ENCODE measurements at regions not wholly inside any gene's neighbourhood (a gene's known extent, or its start where the extent isn't known, plus 50 kb on each side); places are given as distances from the start of the nearest gene placed in this dataset.

GRCh38 chr3:150269526-150269925 is 138.6 kb upstream of the TSC22D2 start:
- H3K27ac ChIP-seq: no peak overlapping the region
- H3K4me2 ChIP-seq: peak overlapping the region; percentile 63; the same call in 2 of the 3 replicates
- ChIA-PET CTCF (interaction anchor here (0.7 to 1.0 kb wide), 3 partner anchors 18 to 256 kb away, joined by 3 to 5 read pairs (median 4); no protein-coding TSS in a partner anchor), POLR2A (no interaction called here)
- DNase-seq (ENCODE audit: low read depth in 1 of 2, low spot score in 1 of 2) (no peak), ATAC-seq (no peak), FAIRE-seq (no peak)
- H3K9me3 ChIP-seq: no peaks in the 10 kb centered on the region
- WGBS (ENCODE audit: missing lambda C conversion rate): 82% methylated on average over 3 of the region's 3 CpGs
- H3K4me3 ChIP-seq: no peak overlapping the region
- peaks cover 15% of the 10 kb centered on the region for H3K4me1 ChIP-seq
- no peak for TF ChIP-seq POLR2A (IDR thresholded peaks at IDR 0.05; ENCODE audit: low read length)
- TF ChIP-seq MAFK (IDR thresholded peaks at IDR 0.05; ENCODE audit: partially characterized antibody): no peak
- no peak for TF ChIP-seq TFCP2L1 (CRISPR knock-in tag; IDR thresholded peaks at IDR 0.05)
- TF ChIP-seq NR3C1 (IDR thresholded peaks at IDR 0.05): no peak
- TF ChIP-seq SMC3 (IDR thresholded peaks at IDR 0.05): no peak
- TF ChIP-seq NPAS2 (CRISPR knock-in tag; IDR thresholded peaks at IDR 0.05; ENCODE audit: borderline replicate concordance): no peak
- no peak for TF ChIP-seq HES2 (IDR thresholded peaks at IDR 0.05)
- no peak for TF ChIP-seq MYC (IDR thresholded peaks at IDR 0.05; ENCODE audit: borderline replicate concordance, low read length)
- no peak for TF ChIP-seq EHMT2 (IDR thresholded peaks at IDR 0.05; ENCODE audit: low read depth)
- no peak for TF ChIP-seq JUNB (IDR thresholded peaks at IDR 0.05)

- Histone ChIP-seq H3K27ac (peak overlapping the region in 1 of 2 experiments; percentile 11; a peak in 1 of 6 replicates), H3K9me3 (no peaks in the 10 kb centered on the region), H3K4me3 (no peak overlapping the region), H3K4me2 (peak overlapping the region; percentile 63), H3K4me1 (peaks cover 15% of the 10 kb centered on the region)
- DNase-seq (ENCODE audit: low read depth in 1 of 2, low spot score in 1 of 2) (peak; percentile 8 to 48), ATAC-seq (peak; percentile 77 to 87; a peak in 5 of 6 replicates), FAIRE-seq (peak; percentile 7)
- 58% methylated on average over 6 of the region's 6 CpGs for WGBS (ENCODE audit: missing lambda C conversion rate)
- ChIA-PET POLR2A (interaction anchor here (0.6 kb wide), 1 partner anchor 15 kb away, joined by 3 read pairs; no protein-coding TSS in a partner anchor), CTCF (interaction anchor here (0.7 to 2.6 kb wide), 4 partner anchors 19 to 389 kb away, joined by 3 to 18 read pairs (median 4); no protein-coding TSS in a partner anchor)
- no peak for TF ChIP-seq KDM1A (IDR thresholded peaks at IDR 0.05; ENCODE audit: low read depth)
- no peak for TF ChIP-seq EP300 (IDR thresholded peaks at IDR 0.05)
- TF ChIP-seq ESRRA (IDR thresholded peaks at IDR 0.05; ENCODE audit: borderline replicate concordance, low read length): no peak
- no peak for TF ChIP-seq RAD21 (conservative IDR thresholded peaks at IDR 0.05 in 1 of 2, IDR thresholded peaks at IDR 0.05 in 1 of 2)
- no peak for TF ChIP-seq FOSB (CRISPR knock-in tag; IDR thresholded peaks at IDR 0.05)
- TF ChIP-seq NFE2L2 (conservative IDR thresholded peaks at IDR 0.05; ENCODE audit: low read length): no peak
Observed at GRCh38 chr3:150268426-150269391, 139.4 kb upstream of the TSC22D2 start.

GRCh38 chr3:150267288-150267687 is 140.8 kb upstream of the TSC22D2 start:
- Histone ChIP-seq H3K27ac (no peak overlapping the region), H3K9me3 (no peaks in the 10 kb centered on the region), H3K4me2 (no peak overlapping the region), H3K4me1 (peaks cover 15% of the 10 kb centered on the region), H3K4me3 (no peak overlapping the region)
- no peak for TF ChIP-seq KDM5A (IDR thresholded peaks at IDR 0.05)
- no peak for TF ChIP-seq JUNB (IDR thresholded peaks at IDR 0.05)
- TF ChIP-seq HOXB13 (CRISPR knock-in tag; IDR thresholded peaks at IDR 0.05; ENCODE audit: low read depth): no peak
- TF ChIP-seq KDM1A (IDR thresholded peaks at IDR 0.05; ENCODE audit: low read depth): no peak
- TF ChIP-seq NPAS2 (CRISPR knock-in tag; IDR thresholded peaks at IDR 0.05; ENCODE audit: borderline replicate concordance): no peak
- TF ChIP-seq MYC (IDR thresholded peaks at IDR 0.05; ENCODE audit: borderline replicate concordance, low read length): no peak
- TF ChIP-seq CHD4 (IDR thresholded peaks at IDR 0.05; ENCODE audit: borderline replicate concordance): no peak
- POLR2A ChIA-PET: no interaction called here
- 68% methylated on average over 2 of the region's 2 CpGs for WGBS (ENCODE audit: missing lambda C conversion rate)
- CTCF ChIA-PET: interaction anchor here (1.0 to 2.6 kb wide), 3 partner anchors 28 to 387 kb away, joined by 3 to 18 read pairs (median 4); no protein-coding TSS in a partner anchor
- FAIRE-seq: no peak
- no peak for DNase-seq (ENCODE audit: low read depth in 1 of 2, low spot score in 1 of 2)
- ATAC-seq: no peak

- Histone ChIP-seq H3K4me1 (peaks cover 15% of the 10 kb centered on the region), H3K9me3 (no peaks in the 10 kb centered on the region), H3K4me2 (no peak overlapping the region), H3K4me3 (no peak overlapping the region), H3K27ac (no peak overlapping the region)
- FAIRE-seq (peak; percentile 23), ATAC-seq (no peak), DNase-seq (ENCODE audit: low read depth in 1 of 2, low spot score in 1 of 2) (no peak)
- ChIA-PET POLR2A (no interaction called here), CTCF (interaction anchor here (1.1 to 1.2 kb wide), 2 partner anchors 8 to 26 kb away, joined by 3 read pairs; no protein-coding TSS in a partner anchor)
- WGBS (ENCODE audit: missing lambda C conversion rate): 41% methylated on average over 2 of the region's 2 CpGs
- TF ChIP-seq MAX (IDR thresholded peaks at IDR 0.05) (no peak), RFX5 (IDR thresholded peaks at IDR 0.05) (no peak), FOSB (CRISPR knock-in tag; IDR thresholded peaks at IDR 0.05) (no peak), ESRRA (IDR thresholded peaks at IDR 0.05; ENCODE audit: borderline replicate concordance, low read length) (no peak), CBX8 (IDR thresholded peaks at IDR 0.05) (no peak), RCOR1 (IDR thresholded peaks at IDR 0.05; ENCODE audit: low read depth, low read length) (no peak), HDAC2 (IDR thresholded peaks at IDR 0.05) (no peak), ZNF302 (CRISPR knock-in tag; IDR thresholded peaks at IDR 0.05) (no peak), BCL3 (IDR thresholded peaks at IDR 0.05) (no peak), HOXB5 (CRISPR knock-in tag; IDR thresholded peaks at IDR 0.05) (no peak), MAFK (IDR thresholded peaks at IDR 0.05; ENCODE audit: partially characterized antibody) (no peak), MAZ (IDR thresholded peaks at IDR 0.05; ENCODE audit: borderline replicate concordance, low read depth, low read length) (no peak), FOSL2 (IDR thresholded peaks at IDR 0.05) (no peak), FOSL2 (CRISPR knock-in tag; IDR thresholded peaks at IDR 0.05) (no peak), MYC (IDR thresholded peaks at IDR 0.05; ENCODE audit: borderline replicate concordance, low read length) (no peak), NR3C1 (IDR thresholded peaks at IDR 0.05) (no peak), KDM5A (IDR thresholded peaks at IDR 0.05) (no peak), HOXB13 (CRISPR knock-in tag; IDR thresholded peaks at IDR 0.05; ENCODE audit: low read depth) (no peak)
Observed at GRCh38 chr3:150265305-150265704, 142.8 kb upstream of the TSC22D2 start.

Measured in A549 (cell line).